ENCODE measurements at regions not wholly inside any gene's neighbourhood (a gene's known extent, or its start where the extent isn't known, plus 50 kb on each side); places are given as distances from the start of the nearest gene placed in this dataset.
A peak's percentile ranks its signal among the peaks of the same experiment; 100 is the strongest.
"Not testable (repeated sequence)": the region's sequence is repeated elsewhere in the genome, so short reads cannot be mapped to it uniquely, and the experiment has no call there.

- DNase-seq = no peak
These were observed 379.8 kb upstream of the FANCL start for GRCh38 chr2:58620896-58621295.

GRCh38 chr2:58620093-58620492, 379.0 kb upstream of the FANCL start:
- DNase-seq = no peak

GRCh38 chr2:58616961-58617360, 375.8 kb upstream of the FANCL start:
- no peak for DNase-seq

GRCh38 chr2:58614219-58614618, 373.1 kb upstream of the FANCL start:
- no peak for DNase-seq

GRCh38 chr2:58612973-58613372, 371.8 kb upstream of the FANCL start:
- DNase-seq = no peak

GRCh38 chr2:58609326-58609725, 368.2 kb upstream of the FANCL start:
- no peak for DNase-seq

- no peak for DNase-seq
These were observed 367.0 kb upstream of the FANCL start for GRCh38 chr2:58608146-58608545.

GRCh38 chr2:58607448-58607847, 366.3 kb upstream of the FANCL start:
- DNase-seq = no peak

- DNase-seq = no peak
These were observed 365.7 kb upstream of the FANCL start for GRCh38 chr2:58606799-58607198.

GRCh38 chr2:58604096-58604495, 363.0 kb upstream of the FANCL start:
- no peak for DNase-seq

GRCh38 chr2:58601017-58601416, 359.9 kb upstream of the FANCL start:
- DNase-seq = no peak

- DNase-seq = no peak
These were observed 357.0 kb upstream of the FANCL start for GRCh38 chr2:58598171-58598570.

- no peak for DNase-seq
These were observed 354.6 kb upstream of the FANCL start for GRCh38 chr2:58595714-58596113.

GRCh38 chr2:58594762-58595161, 353.6 kb upstream of the FANCL start:
- no peak for DNase-seq

- no peak for DNase-seq
These were observed 353.1 kb upstream of the FANCL start for GRCh38 chr2:58594175-58594574.

GRCh38 chr2:58586178-58586577, 345.1 kb upstream of the FANCL start:
- DNase-seq = not testable (repeated sequence)

GRCh38 chr2:58585233-58585632, 344.1 kb upstream of the FANCL start:
- DNase-seq = no peak

GRCh38 chr2:58584606-58585118, 343.5 kb upstream of the FANCL start:
- DNase-seq = no peak

GRCh38 chr2:58578276-58578675, 337.2 kb upstream of the FANCL start:
- no peak for DNase-seq

- DNase-seq = no peak
These were observed 333.7 kb upstream of the FANCL start for GRCh38 chr2:58574873-58575272.

- DNase-seq = peak; percentile 23
These were observed 331.6 kb upstream of the FANCL start for GRCh38 chr2:58572731-58573130.

- peak; percentile 74 for DNase-seq
These were observed 330.2 kb upstream of the FANCL start for GRCh38 chr2:58571181-58571852.

- DNase-seq = no peak
These were observed 328.5 kb upstream of the FANCL start for GRCh38 chr2:58569475-58570185.

GRCh38 chr2:58568901-58569300, 327.8 kb upstream of the FANCL start:
- DNase-seq = no peak

- DNase-seq = no peak
These were observed 321.2 kb upstream of the FANCL start for GRCh38 chr2:58562276-58562675.
